HL-60 (cell line): ENCODE measurements at regions not wholly inside any gene's neighbourhood (a gene's known extent, or its start where the extent isn't known, plus 50 kb on each side); places are given as distances from the start of the nearest gene placed in this dataset.

Experiments used
- DNase-seq, 2 experiments: peaks; one replicate each; pipeline ENCODE4 v3.0.0-alpha.2; 2010 to 2020; ENCODE audit warnings: low read depth in 1 of 2, low spot score in 1 of 2
- H3K27ac ChIP-seq: fragments of 250-450 bp; sonication (Bioruptor Pico); replicated peaks from 2 replicates; pipeline ENCODE4 v1.5.1; 2020; ENCODE audit warnings: mild to moderate bottlenecking, moderate library complexity
- H3K27me3 ChIP-seq: fragments of 250-450 bp; sonication (Bioruptor Pico); 2 replicates; pipeline ENCODE4 v1.5.1; 2021; ENCODE audit warnings: mild to moderate bottlenecking, moderate library complexity; ENCODE audit not compliant: insufficient read depth, poor library complexity, severe bottlenecking
- H3K4me3 ChIP-seq: replicated peaks from 2 replicates; pipeline ENCODE4 v1.5.1; 2011; ENCODE audit warnings: mild to moderate bottlenecking, control low read depth, low read length; ENCODE audit not compliant: insufficient read depth
- CTCF ChIP-seq: IDR thresholded peaks from one replicate; pipeline ENCODE4 v1.5.1; 2011; ENCODE audit warnings: low read length, control low read depth, inconsistent platforms; ENCODE audit not compliant: insufficient read depth
- GABPA ChIP-seq: IDR thresholded peaks from 2 replicates; pipeline ENCODE4 v1.6.1; 2012; ENCODE audit warnings: low read depth
- POLR2AphosphoS5 ChIP-seq: IDR thresholded peaks from 2 replicates; pipeline ENCODE4 v1.6.1; 2012; ENCODE audit warnings: low read depth
- REST ChIP-seq: IDR thresholded peaks from 2 replicates; pipeline ENCODE4 v1.6.1; 2012; ENCODE audit warnings: low read depth; ENCODE audit not compliant: insufficient replicate concordance
- SPI1 ChIP-seq: IDR thresholded peaks from 2 replicates; pipeline ENCODE4 v1.6.1; 2012; ENCODE audit warnings: low read depth, mild to moderate bottlenecking, borderline replicate concordance

- DNase-seq = no peak
- no peaks in the 10 kb centered on the region for H3K27me3 ChIP-seq
- TF ChIP-seq CTCF = no peak
- no peak for TF ChIP-seq SPI1
- no peak for TF ChIP-seq REST
- TF ChIP-seq GABPA = no peak
- TF ChIP-seq POLR2AphosphoS5 = no peak
- no peak overlapping the region for H3K4me3 ChIP-seq
- no peak overlapping the region for H3K27ac ChIP-seq
Observed at GRCh38 chr2:181370126-181370525, 87.1 kb upstream of the ITGA4 start.

GRCh38 chr2:181371195-181371594 lies 86.0 kb upstream of the ITGA4 start:
- H3K27ac ChIP-seq = peak overlapping the region; percentile 29
- no peaks in the 10 kb centered on the region for H3K27me3 ChIP-seq
- no peak overlapping the region for H3K4me3 ChIP-seq
- TF ChIP-seq GABPA = no peak
- peak; percentile 35; the same call in 1 of the 2 replicates for TF ChIP-seq SPI1
- TF ChIP-seq POLR2AphosphoS5 = no peak
- no peak for TF ChIP-seq REST
- no peak for TF ChIP-seq CTCF
- no peak for DNase-seq

- no peak for DNase-seq
- Histone ChIP-seq H3K27me3 (no peaks in the 10 kb centered on the region), H3K4me3 (no peak overlapping the region), H3K27ac (peak overlapping the region; percentile 29)
- TF ChIP-seq SPI1 = peak; percentile 89
- no peak for TF ChIP-seq GABPA
Observed at GRCh38 chr2:181371782-181372645, 85.2 kb upstream of the ITGA4 start.

- Histone ChIP-seq H3K4me3 (no peak overlapping the region), H3K27me3 (no peaks in the 10 kb centered on the region), H3K27ac (peak overlapping the region; percentile 15; the same call in 1 of the 2 replicates)
- TF ChIP-seq CTCF = no peak
- TF ChIP-seq REST = no peak
- TF ChIP-seq GABPA = no peak
- no peak for TF ChIP-seq POLR2AphosphoS5
- DNase-seq = no peak
Observed at GRCh38 chr2:181372646-181373040, 84.5 kb upstream of the ITGA4 start.
